ENCODE measurements at regions not wholly inside any gene's neighbourhood (a gene's known extent, or its start where the extent isn't known, plus 50 kb on each side); places are given as distances from the start of the nearest gene placed in this dataset.
A peak's percentile ranks its signal among the peaks of the same experiment; 100 is the strongest.
"Not testable (repeated sequence)": the region's sequence is repeated elsewhere in the genome, so short reads cannot be mapped to it uniquely, and the experiment has no call there.

- no peak for DNase-seq
These were observed 100.5 kb downstream of the SLC4A3 start for GRCh38 chr2:219727771-219728429.

- no peak for DNase-seq
These were observed 101.6 kb downstream of the SLC4A3 start for GRCh38 chr2:219728991-219729487.

GRCh38 chr2:219731173-219731572 lies 103.7 kb downstream of the SLC4A3 start:
- no peak for DNase-seq

- DNase-seq: no peak
These were observed 105.7 kb downstream of the SLC4A3 start for GRCh38 chr2:219733106-219733505.

GRCh38 chr2:219733746-219734145 lies 106.3 kb downstream of the SLC4A3 start:
- DNase-seq: no peak

GRCh38 chr2:219736209-219736608 lies 108.8 kb downstream of the SLC4A3 start:
- DNase-seq: peak; percentile 7

GRCh38 chr2:219737270-219737691 lies 109.9 kb downstream of the SLC4A3 start:
- DNase-seq: peak; percentile 2

- DNase-seq: no peak
These were observed 111.6 kb downstream of the SLC4A3 start for GRCh38 chr2:219739066-219739465.

GRCh38 chr2:219739866-219740440 lies 112.5 kb downstream of the SLC4A3 start:
- DNase-seq: no peak

- no peak for DNase-seq
These were observed 116.1 kb downstream of the SLC4A3 start for GRCh38 chr2:219743548-219743947.

GRCh38 chr2:219744066-219744465 lies 116.6 kb downstream of the SLC4A3 start:
- DNase-seq: no peak

GRCh38 chr2:219744600-219744999 lies 117.2 kb downstream of the SLC4A3 start:
- DNase-seq: no peak

GRCh38 chr2:219747637-219748036 lies 120.2 kb downstream of the SLC4A3 start:
- no peak for DNase-seq

GRCh38 chr2:219748671-219749570 lies 121.5 kb downstream of the SLC4A3 start:
- no peak for DNase-seq

GRCh38 chr2:219751121-219751520 lies 123.7 kb downstream of the SLC4A3 start:
- DNase-seq: not testable (repeated sequence)

- no peak for DNase-seq
These were observed 125.3 kb downstream of the SLC4A3 start for GRCh38 chr2:219752726-219753125.

- DNase-seq: no peak
These were observed 131.7 kb downstream of the SLC4A3 start for GRCh38 chr2:219758907-219759680.

GRCh38 chr2:219759801-219760200 lies 132.4 kb downstream of the SLC4A3 start:
- no peak for DNase-seq

GRCh38 chr2:219765231-219765911 lies 137.9 kb downstream of the SLC4A3 start:
- DNase-seq: no peak

- no peak for DNase-seq
These were observed 139.2 kb downstream of the SLC4A3 start for GRCh38 chr2:219766658-219767057.

GRCh38 chr2:219769090-219769910 lies 141.9 kb downstream of the SLC4A3 start:
- DNase-seq: no peak

All from NCI-H510A (cell line).